GM12878 (cell line): ENCODE measurements at regions not wholly inside any gene's neighbourhood (a gene's known extent, or its start where the extent isn't known, plus 50 kb on each side); places are given as distances from the start of the nearest gene placed in this dataset.

Experiments used
- BRCA1 ChIP-seq: IDR thresholded peaks from 2 replicates; pipeline ENCODE4 v1.6.1; 2011; ENCODE audit warnings: low read depth, low read length, improper control_type of control experiment
- EGR1 ChIP-seq, 2 experiments: IDR thresholded peaks; 1 replicate in 1 of 2; 2 replicates in 1 of 2; pipeline ENCODE4 v1.6.1; 2011 to 2012; ENCODE audit warnings: low read depth in 2 of 2, low read length in 2 of 2, borderline replicate concordance in 1 of 2, mild to moderate bottlenecking in 1 of 2, moderate library complexity in 1 of 2
- FOS ChIP-seq: IDR thresholded peaks from 3 replicates; pipeline ENCODE4 v1.6.1; 2011; ENCODE audit warnings: borderline replicate concordance; ENCODE audit not compliant: insufficient read length; ENCODE audit errors: extremely low read depth
- HDAC2 ChIP-seq: fragments of 200-600 bp; sonication (generic); IDR thresholded peaks from 2 replicates; pipeline ENCODE4 v1.6.1; 2017
- KDM1A ChIP-seq: fragments of 200-600 bp; sonication (generic); IDR thresholded peaks from 2 replicates; pipeline ENCODE4 v1.6.1; 2016; ENCODE audit warnings: borderline replicate concordance
- NFIC ChIP-seq: IDR thresholded peaks from 2 replicates; pipeline ENCODE4 v1.6.1; 2012; ENCODE audit warnings: low read depth, mild to moderate bottlenecking, inconsistent platforms, low read length, moderate library complexity
- POLR2A ChIP-seq: IDR thresholded peaks from 2 replicates; pipeline ENCODE4 v1.6.1; 2011; ENCODE audit warnings: low read depth, mild to moderate bottlenecking, low read length
- SMC3 ChIP-seq: IDR thresholded peaks from 2 replicates; pipeline ENCODE4 v1.6.1; 2011; ENCODE audit warnings: low read length, improper control_type of control experiment, borderline replicate concordance
- SP1 ChIP-seq: IDR thresholded peaks from one replicate; pipeline ENCODE4 v1.6.1; 2011; ENCODE audit warnings: low read depth, low read length
- TF ChIP-seq, protein P1 (sequence below), 3 experiments: IDR thresholded peaks in 2 of 3; conservative IDR thresholded peaks in 1 of 3; 2 replicates each; pipeline ENCODE4 v1.5.1; 2011; ENCODE audit warnings: low read depth in 3 of 3, low read length in 3 of 3, mild to moderate bottlenecking in 3 of 3, control low read depth in 2 of 3, moderate library complexity in 2 of 3, inconsistent platforms in 1 of 3, mixed read lengths in 1 of 3; ENCODE audit not compliant: control insufficient read depth in 2 of 3, insufficient read depth in 1 of 3; ENCODE audit errors: extremely low read depth in 1 of 3
- TF ChIP-seq, protein P2 (sequence below): fragments of 450-650 bp; IDR thresholded peaks from 2 replicates; pipeline ENCODE4 v1.6.1; 2016; ENCODE audit warnings: mild to moderate bottlenecking
- TF ChIP-seq, protein P3 (sequence below): IDR thresholded peaks from 2 replicates; pipeline ENCODE4 v1.6.1; 2012; ENCODE audit warnings: mild to moderate bottlenecking, low read depth, low read length

DNA sequence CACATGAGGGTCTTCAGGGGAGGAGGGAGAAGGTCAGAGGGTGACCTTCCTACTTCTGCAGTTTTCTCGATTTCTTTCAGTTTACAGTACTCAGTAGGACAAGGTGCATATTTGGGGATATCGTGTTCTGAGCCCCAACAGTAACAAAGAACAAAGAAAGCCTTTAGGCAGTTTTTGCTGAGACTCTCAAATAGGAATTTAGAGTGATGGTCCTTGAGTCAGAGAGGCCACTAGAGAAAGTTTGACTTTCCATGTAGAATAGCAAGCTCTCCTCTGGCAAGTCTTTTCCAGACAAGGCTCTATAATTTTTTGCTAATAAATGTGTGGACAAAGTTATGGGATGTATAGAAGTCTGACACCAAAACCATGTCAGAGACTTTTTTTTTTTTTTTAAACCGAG lies 194.6 kb downstream of the TM9SF2 start:
- TF ChIP-seq, protein P1, sequence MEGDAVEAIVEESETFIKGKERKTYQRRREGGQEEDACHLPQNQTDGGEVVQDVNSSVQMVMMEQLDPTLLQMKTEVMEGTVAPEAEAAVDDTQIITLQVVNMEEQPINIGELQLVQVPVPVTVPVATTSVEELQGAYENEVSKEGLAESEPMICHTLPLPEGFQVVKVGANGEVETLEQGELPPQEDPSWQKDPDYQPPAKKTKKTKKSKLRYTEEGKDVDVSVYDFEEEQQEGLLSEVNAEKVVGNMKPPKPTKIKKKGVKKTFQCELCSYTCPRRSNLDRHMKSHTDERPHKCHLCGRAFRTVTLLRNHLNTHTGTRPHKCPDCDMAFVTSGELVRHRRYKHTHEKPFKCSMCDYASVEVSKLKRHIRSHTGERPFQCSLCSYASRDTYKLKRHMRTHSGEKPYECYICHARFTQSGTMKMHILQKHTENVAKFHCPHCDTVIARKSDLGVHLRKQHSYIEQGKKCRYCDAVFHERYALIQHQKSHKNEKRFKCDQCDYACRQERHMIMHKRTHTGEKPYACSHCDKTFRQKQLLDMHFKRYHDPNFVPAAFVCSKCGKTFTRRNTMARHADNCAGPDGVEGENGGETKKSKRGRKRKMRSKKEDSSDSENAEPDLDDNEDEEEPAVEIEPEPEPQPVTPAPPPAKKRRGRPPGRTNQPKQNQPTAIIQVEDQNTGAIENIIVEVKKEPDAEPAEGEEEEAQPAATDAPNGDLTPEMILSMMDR (IDR thresholded peaks at IDR 0.05 in 2 of 3, conservative IDR thresholded peaks at IDR 0.05 in 1 of 3; ENCODE audit: control insufficient read depth in 2 of 3, extremely low read depth in 1 of 3, insufficient read depth in 1 of 3, low read depth in 3 of 3, low read length in 3 of 3): no peak
- TF ChIP-seq NFIC (no peak), HDAC2 (no peak), EGR1 (IDR thresholded peaks at IDR 0.05; ENCODE audit: borderline replicate concordance in 1 of 2, low read depth in 2 of 2, low read length in 2 of 2) (no peak), FOS (no peak), KDM1A (no peak), POLR2A (no peak), BRCA1 (no peak), SP1 (no peak), SMC3 (no peak)
- TF ChIP-seq, protein P2, sequence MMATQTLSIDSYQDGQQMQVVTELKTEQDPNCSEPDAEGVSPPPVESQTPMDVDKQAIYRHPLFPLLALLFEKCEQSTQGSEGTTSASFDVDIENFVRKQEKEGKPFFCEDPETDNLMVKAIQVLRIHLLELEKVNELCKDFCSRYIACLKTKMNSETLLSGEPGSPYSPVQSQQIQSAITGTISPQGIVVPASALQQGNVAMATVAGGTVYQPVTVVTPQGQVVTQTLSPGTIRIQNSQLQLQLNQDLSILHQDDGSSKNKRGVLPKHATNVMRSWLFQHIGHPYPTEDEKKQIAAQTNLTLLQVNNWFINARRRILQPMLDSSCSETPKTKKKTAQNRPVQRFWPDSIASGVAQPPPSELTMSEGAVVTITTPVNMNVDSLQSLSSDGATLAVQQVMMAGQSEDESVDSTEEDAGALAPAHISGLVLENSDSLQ: no peak
- TF ChIP-seq, protein P3, sequence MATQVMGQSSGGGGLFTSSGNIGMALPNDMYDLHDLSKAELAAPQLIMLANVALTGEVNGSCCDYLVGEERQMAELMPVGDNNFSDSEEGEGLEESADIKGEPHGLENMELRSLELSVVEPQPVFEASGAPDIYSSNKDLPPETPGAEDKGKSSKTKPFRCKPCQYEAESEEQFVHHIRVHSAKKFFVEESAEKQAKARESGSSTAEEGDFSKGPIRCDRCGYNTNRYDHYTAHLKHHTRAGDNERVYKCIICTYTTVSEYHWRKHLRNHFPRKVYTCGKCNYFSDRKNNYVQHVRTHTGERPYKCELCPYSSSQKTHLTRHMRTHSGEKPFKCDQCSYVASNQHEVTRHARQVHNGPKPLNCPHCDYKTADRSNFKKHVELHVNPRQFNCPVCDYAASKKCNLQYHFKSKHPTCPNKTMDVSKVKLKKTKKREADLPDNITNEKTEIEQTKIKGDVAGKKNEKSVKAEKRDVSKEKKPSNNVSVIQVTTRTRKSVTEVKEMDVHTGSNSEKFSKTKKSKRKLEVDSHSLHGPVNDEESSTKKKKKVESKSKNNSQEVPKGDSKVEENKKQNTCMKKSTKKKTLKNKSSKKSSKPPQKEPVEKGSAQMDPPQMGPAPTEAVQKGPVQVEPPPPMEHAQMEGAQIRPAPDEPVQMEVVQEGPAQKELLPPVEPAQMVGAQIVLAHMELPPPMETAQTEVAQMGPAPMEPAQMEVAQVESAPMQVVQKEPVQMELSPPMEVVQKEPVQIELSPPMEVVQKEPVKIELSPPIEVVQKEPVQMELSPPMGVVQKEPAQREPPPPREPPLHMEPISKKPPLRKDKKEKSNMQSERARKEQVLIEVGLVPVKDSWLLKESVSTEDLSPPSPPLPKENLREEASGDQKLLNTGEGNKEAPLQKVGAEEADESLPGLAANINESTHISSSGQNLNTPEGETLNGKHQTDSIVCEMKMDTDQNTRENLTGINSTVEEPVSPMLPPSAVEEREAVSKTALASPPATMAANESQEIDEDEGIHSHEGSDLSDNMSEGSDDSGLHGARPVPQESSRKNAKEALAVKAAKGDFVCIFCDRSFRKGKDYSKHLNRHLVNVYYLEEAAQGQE: no peak
